ENCODE measurements at regions not wholly inside any gene's neighbourhood (a gene's known extent, or its start where the extent isn't known, plus 50 kb on each side); places are given as distances from the start of the nearest gene placed in this dataset.
"Not testable (repeated sequence)": the region's sequence is repeated elsewhere in the genome, so short reads cannot be mapped to it uniquely, and the experiment has no call there.

DNA sequence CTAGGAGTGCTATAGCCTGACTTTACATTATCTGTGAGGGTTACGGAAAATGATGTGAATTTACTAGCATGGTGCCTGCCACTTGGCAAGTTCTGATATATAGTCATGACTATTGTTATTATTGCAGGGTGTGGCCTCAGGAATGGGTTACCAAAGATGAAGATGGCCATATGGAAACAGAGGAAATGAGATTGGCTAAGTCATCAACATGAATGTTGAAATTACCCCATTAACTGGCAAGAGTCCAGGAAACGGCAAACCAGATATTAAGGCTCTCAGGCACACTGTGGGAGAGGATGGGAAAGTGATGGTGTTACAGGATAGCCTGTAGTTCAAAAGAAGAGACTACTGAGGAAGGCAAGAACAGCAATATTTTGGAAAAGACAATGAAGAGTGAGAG is 183.3 kb downstream of the KCNRG start:
- no peak for DNase-seq

DNA sequence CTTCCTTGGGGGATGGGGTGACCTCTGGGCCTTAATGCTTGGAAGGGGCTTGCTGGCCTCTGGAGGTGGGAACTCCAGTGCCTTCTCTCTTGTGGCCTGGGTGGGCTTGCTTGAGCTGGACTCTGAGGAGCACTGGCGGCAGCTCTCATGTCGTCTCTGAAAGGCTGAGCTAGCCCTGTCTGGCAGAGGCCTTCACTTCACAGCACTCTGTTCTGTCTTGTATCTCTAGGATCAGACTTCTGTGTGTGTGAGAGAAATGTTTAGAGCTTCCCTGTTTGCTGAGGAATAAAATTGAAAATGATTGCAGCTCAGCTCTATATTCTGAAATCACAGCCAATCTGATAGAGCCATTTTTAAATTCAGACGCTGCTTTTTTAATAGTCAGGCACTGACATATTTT is 185.3 kb downstream of the KCNRG start:
- no peak for DNase-seq

DNA sequence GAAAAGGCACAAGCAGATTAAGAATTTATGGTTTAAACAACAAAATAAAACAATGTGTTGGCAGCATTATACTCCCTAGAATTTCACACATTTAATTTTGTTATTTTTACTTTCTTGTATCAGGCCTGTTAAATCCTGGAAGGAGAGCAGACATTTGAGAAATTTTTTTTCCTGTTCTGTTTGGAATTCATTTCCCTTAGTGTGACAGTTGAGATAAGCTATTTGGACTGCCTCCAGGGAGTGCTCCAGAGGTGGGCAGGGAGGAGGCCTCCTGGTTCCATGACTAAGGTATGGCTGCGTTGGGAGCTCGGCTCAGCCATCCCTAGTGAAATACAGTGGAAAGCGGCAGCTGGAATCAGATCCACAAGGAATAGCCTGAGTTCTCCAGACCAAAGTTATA is 185.7 kb downstream of the KCNRG start:
- no peak for DNase-seq

DNA sequence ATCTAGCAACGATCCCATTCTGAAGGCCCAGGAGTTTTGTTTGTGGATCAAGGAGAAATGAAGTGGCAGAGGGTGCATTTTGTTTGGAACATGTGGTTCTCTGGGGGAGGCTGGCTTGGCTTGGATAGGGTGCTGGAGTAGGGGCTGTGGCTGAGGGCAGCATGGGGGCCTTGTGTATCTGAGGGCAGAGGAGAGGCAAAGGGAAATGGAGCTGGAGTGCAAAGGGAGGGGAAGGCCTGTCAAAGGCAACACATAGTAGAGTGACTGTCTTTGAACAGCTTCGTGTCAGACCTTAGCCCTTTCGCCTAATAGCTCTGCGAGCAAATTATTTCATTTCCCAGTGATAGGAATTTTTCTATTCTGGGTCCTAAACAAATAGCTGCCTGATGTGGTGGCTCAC is 187.2 kb downstream of the KCNRG start:
- no peak for DNase-seq

DNA sequence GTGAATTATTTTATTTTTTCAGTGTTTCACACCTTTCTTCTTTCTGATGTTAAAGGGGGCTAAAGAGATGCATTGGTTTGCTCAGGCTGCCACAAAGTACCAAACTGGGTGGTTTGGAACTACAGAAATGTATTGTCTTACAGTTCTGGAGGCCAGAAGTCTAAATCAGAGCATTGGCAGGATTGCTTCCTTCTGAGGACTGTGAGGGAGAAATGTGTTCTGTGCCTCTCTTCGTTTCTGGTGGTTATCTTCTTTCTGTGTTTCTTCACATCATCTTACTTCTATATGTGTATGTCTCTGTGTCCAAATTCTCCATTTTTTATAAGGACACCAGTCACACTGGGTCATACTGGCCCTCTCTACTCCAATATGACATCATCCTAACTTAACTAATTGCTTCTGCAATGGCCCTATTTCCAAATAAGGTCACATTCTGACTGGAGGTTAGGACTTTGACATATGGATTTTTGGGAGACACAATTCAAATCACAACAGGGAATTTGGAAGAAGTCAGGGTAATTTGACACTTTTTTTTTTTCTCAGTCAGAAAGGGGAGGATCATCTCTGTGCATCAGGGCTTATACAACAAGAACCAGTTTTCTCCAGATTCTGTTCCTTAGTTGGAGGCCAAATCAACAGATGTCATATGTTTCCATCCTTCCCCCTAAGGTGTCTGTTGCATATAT is 188.2 kb downstream of the KCNRG start:
- DNase-seq, result no peak

DNA sequence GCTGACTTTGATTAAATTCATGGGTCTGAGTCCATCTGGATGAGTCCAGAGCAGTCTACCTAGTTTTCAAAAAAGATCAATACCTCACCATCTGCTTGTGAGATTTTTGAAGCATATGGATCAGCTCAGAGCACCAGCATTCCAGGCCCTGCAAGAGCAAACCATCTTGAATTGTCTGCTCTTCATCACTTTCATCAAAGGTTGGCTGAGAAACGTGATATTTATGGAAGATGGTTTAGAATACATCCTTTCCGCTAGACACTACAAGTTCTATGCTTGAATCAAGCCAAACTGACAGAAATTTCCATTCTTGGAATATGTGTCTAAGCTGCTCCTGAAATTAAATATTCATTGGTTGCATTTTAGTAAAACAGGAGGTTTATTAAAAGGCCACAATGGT is 190.3 kb downstream of the KCNRG start:
- no peak for DNase-seq

DNA sequence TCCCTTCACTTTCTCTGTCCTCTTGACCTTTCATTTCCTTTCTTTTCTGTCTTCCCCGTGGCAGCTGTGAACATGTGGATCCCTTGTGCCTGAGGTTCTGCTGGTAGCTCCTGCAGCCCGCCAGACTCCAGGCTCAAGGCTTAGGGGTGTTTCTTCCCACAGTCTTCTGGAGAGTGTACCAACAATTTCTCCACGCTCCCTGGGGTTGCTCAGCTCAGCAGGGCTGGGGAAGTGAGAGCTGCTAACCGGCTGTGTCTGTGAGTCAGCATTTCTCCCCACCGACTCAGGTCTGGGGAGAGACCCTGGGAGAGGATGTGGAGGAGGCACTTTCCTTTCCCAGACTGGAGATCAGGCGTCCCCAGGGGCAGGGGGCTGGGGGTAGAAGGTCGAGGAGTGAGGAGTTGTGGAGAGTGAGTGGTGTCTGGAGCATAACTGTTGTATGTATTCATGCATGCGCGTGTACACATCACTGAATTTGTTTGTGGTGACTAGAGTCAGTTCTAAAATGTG is 193.6 kb downstream of the KCNRG start:
- no peak for DNase-seq

DNA sequence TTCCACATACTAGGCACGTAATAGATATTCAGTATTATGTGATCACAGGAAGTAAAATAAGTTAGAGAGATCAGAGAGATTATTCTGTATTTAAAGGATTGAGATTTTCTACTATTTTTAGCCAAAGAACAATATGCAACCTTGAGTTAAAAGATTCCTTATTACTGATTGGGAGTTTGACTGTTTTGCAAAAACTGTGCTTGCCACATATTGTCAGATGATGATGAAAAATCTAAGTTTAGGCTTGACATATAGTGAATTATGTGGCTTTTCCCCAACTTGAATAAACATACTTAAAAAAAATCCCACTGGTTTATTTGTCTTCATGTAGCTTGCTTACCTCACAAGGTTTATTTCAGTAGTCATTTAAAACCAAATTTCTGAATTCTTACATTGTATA is 194.4 kb downstream of the KCNRG start:
- no peak for DNase-seq

DNA sequence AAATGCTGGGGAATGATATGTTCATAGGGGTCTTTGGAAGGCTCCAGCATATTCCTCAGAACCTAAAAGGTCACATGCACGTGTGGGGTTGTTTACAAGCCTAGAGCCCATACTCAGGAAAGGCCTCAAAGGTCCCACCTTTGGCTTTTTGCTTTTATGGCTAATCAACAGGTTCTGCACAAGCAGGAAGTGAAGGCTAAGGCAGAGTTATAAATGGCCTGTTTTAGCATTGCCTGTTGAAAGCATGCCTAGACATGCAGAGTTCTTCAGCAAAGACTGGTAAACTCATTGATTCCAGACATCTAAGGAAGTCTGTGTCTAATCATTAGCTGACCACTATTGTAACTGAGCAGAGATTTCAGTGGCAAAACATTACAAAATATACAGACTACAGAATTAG is 198.3 kb downstream of the KCNRG start:
- DNase-seq, result no peak

DNA sequence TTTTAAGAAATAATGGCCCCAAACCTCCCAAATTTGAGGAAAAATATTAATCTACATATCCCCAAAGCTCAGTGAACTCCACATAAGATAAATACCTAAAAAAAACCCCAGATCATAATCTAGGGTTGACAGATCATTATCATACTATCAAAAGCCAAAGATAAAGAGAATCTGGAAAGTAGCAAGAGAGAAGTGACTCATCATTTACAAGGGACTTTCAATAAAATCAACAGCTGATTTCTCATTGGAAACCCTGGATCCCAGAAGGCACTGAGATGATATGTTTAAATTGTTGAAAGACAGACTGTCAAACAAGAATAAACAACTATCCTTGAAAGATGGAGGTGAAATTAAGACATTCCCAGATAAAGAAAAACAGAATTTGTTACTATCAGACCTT is 199.3 kb downstream of the KCNRG start:
- no peak for DNase-seq

DNA sequence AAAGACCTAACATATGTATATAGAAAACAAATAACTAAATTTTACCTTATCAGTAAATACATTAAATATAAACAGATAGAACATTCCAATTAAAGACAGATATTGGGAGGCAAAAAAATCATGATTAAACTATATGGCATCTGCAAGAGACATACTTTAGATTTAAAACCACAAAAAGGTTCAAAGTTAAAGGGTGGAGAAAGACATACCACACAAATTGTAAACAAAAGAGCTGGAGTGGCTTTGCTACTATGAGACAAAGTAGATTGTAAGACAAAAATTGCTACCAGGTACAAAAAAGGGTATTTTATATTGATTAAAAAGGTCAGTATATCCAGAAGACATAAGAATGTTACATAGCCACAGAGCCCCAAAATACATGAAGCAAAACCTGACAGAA is 200.2 kb downstream of the KCNRG start:
- DNase-seq, result no peak

DNA sequence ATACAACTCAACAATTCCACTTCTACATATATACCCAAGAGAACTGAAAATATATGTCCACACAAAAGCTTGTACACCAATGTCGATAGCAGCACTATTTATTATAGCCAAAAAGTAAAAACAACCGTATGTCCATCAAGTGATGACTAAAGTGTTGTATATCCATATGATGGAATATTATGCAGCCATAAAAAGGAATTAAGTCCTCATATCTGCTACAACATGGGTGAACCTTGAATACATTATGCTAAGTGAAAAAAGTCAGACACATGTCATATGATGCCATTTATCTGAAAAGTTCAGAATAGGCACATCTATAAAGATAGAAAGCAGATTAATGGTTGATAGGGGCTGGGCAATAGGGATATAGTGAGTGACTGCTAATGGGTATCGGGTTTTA is 204.5 kb downstream of the KCNRG start:
- no peak for DNase-seq

DNA sequence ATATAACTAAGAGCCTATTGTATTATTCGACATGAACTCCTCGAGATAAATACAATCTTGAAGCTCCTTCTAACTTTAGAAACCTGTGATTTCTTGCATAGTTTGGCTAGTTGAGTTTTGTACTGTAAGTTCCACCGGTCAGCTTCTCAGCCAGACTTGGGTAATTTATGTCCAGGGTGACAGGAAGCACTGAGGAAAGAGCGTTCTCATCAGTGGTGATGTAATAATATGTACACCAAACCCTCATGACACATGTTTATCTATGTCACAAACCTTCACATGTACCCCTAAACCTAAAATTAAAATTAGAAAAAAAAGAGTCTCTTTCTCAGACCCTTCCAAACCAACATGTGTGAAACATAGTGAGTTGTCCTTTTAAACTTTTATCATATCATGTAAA is 205.7 kb downstream of the KCNRG start:
- DNase-seq, result no peak

DNA sequence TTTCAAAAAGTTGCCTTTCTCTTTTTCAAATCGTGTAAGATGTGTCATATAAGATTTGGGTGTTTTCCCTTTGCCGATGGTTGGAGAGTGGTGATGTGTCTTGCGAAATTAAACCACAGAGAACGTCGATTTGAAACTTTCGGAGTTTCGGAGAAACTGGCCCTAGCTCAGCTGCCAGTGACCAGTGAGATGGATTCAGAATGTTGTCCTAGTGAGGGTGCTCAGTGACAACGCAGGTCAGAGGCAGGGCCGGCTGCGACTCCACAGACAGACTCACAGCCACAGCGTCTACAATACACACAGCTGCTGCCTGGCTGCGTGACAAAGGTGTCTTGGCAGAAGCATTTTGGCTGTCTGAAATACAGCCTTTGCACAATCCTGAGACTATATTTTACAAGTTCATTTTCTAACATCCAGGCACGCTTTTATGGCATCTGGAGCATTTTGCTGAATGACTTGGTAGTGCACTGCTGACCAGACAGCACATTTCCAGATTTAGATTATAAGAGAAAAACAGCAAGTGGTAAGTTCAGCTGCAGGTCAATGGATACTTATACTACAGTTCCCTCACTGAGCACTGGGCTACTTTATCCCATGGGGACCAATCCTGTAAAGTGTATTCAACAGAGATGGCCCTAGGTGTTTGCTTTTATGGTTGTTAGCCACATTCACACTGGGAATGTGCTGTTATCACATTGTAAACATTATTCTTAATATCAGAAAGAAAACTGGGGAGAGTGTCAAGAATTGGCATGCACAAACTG is 207.5 kb downstream of the KCNRG start:
- no peak for DNase-seq

DNA sequence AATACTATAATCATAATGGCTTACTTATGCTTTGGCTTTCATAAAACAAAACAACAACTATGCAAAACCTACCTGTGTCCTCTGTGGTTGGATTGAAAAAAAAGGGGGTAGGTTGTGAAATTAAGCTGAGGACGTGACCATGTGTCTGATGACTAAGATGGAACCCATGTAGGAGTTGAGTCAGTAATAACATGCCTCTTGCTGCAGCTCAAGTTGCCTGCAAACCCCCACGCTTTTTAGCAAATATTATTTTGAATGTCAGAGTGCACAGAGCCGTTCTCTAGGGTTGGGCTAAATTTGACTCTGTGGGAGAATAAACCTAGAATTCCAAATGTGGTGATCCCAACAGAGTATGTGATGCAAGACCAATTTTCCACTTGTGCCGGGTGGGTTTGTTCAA is 209.3 kb downstream of the KCNRG start:
- DNase-seq, result no peak

DNA sequence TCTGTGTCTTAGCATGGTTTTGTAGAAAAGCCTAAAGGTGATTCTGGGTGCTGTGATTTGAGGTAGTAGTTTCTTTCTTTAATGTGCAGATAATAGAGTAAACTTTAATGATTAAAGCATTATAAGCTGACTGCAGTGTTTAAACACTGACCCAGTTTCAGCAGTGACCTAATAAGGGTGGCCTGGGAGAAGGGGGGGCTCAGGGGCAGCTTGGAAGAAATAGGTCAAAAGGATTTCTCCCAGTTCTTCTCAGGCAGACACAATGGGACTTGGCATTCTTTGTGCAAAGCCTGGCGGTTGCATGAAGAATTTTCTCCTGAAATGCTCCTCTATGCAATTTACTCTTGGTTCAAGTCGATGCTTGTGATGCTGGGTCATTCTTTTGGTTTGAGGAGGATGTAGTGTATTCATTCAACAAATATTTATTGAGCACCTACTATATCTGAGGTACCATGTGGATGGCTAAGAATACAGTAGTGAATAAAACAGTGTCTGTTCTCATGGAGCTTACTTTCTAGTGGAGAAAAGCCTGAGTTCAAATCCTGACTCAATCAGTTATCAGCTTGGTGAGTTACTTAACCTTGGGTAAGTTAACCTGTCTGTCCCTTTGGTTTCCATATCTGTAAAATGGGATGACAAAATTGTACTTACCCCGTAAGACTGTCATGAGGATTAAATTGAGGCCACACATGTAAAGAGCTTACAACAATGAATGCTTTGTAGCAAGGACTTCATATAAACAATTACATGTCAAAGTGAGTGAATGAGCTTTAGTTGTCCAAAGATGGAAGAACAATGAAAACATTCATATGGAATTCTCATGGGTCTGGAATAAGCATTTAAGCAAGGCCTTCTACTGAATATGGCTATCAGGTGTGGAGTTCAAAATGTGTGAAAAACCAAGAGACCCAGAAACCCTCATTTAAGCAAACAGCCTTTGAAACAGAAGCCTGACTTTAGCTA is 210.2 kb downstream of the KCNRG start:
- DNase-seq, result no peak

DNA sequence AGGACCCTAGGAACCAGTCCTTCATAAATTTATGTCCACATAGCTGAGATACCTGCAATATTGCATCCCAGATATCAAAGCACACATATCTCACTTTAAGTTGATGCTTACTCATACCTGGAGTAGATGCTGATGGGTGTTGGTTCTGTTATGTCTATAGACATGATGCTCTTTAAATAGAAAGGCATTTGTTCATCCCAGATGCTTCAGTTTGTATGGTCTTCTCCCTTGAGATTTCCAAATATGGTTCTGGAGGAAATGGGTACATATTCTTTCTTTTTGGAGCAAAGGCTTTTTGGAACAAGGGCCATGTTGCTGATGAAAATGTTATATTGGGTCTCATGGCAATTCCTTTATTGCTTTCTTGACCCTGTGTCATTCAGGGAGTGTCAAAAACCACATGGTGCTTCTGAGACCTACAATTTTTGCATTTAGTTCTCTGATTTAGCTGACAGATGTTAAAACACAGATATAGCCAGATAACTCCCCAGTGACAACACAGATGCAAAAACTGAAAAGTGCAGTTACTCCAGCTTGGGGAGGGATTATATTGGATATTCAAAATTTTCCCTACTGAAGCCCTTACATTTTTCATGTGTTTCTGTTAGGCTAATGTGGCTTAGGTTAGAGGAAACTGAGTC is 211.4 kb downstream of the KCNRG start:
- no peak for DNase-seq

DNA sequence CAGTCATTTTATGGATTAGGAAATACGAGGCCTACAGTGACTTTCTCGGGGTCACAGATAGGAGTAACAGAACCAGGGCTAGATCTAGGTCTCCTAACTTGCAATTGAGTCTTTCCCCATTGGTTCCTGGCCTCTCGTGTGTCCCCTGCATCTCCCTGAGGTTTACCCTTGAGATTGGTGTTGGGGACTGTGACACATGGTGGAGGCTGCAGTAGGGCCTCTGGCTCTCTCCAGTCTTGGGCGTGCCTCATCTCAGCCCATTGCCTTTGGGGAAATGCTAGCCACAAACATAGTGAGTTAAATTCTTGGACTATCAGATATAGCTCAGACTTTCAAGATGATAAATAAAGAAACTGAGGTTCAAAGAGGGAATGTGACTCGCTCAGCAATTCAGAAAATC is 212.1 kb downstream of the KCNRG start:
- DNase-seq, result no peak

DNA sequence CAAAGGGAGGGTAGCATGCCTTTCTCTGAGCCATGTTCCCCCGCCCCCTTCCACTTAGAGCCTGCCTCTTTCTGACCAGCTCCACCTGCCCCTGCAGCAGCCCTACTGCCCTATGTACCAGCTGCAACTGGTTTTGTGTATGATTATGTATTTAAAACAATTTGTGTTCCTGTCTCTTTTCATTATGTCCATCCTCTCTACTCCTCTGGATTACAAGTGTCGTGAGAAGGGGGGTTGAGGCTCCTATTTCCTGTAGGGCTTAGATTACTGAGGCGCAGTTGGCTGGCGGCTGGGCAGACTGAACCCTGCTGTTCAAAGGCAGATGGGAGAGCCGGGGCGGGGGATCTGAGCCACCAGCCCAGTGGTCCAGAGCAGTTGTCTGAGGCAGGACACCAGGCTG is 213.3 kb downstream of the KCNRG start:
- DNase-seq, result no peak

DNA sequence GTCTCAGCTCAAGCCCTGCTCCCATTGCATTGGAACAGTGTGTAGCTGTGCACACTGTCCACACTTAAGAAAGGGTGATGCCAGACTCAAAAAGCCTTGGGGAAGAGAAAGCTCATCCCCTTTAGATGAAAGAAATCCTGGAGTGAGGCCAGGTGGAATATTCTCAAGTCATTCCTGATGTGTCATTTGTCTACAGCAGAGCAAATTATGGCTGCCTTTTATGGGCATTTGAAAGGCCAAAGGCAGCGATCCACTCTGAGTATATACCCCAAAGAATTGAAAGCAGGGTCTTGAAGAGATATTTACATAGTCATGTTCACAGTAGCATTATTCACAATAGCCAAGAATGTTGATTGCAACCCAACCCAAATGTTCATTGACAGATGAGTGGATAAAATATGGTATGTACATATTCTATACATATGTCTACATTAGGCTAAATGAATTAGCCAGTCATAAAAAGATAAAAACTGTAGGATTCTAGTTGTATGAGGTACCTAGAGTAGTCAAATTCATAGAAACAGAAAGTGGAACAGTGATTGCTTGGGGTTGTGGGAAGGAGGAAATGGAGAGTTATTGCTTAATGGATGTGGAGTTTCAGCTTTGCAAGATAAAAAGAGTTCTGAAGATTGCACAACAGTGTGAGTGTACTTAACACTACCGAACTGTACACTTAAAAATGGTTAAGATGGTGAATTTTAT is 214.9 kb downstream of the KCNRG start:
- DNase-seq, result no peak

DNA sequence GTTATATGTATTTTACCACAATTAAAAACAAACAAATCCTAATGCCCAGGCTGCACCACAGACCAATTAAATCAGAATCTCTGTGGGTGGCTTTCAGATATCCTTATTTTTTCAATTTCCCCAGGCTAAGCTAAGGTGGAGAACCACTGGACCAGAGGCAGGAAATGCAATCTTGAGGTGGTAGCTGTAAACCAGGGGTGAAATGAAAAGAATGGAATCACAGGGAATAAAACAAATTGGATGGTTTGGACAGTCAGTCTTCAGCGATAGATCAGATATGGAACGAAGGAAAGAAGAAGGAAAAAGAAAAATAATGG is 215.4 kb downstream of the KCNRG start:
- no peak for DNase-seq

DNA sequence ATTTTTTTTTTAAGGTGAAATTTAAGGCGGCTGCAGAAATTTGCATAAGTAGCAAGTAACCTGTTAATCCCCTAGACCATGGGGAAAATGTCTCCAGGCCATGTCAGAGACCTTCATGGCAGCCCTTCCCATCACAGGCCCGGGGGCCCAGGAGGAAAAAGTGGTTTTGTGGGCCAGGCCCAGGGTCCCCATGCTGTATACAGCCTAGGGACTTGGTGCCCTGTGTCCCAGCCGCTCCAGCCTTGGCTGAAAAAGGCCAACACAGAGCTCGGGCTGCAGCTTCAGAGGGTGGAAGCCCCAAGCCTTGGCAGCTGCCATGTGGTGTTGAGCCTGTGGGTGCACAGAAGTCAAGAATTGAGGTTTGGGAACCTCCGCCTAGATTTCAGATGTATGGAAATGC is 218.3 kb downstream of the KCNRG start:
- DNase-seq, result not testable (repeated sequence)
